ENCODE measurements at regions not wholly inside any gene's neighbourhood (a gene's known extent, or its start where the extent isn't known, plus 50 kb on each side); places are given as distances from the start of the nearest gene placed in this dataset.

DNA sequence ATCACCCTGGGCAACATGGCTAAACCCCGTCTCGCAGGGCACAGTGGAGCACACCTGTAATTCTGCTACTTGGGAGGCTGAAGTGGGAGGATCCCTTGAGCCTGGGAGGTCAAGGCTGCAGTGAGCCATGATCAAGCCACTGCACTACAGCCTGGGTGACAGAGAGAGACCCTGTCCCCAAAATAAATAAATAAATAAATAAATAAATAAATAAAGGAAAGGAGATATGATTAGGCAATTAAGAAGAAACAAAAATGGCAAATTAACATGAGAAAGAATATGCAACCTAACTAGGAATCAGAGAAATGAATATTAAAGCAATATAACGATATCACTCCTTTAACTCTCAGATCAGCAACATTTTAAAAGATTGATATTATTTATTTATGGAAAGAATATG, 92.3 kb downstream of the C1D start (continued):
- TF ChIP-seq, protein P1, sequence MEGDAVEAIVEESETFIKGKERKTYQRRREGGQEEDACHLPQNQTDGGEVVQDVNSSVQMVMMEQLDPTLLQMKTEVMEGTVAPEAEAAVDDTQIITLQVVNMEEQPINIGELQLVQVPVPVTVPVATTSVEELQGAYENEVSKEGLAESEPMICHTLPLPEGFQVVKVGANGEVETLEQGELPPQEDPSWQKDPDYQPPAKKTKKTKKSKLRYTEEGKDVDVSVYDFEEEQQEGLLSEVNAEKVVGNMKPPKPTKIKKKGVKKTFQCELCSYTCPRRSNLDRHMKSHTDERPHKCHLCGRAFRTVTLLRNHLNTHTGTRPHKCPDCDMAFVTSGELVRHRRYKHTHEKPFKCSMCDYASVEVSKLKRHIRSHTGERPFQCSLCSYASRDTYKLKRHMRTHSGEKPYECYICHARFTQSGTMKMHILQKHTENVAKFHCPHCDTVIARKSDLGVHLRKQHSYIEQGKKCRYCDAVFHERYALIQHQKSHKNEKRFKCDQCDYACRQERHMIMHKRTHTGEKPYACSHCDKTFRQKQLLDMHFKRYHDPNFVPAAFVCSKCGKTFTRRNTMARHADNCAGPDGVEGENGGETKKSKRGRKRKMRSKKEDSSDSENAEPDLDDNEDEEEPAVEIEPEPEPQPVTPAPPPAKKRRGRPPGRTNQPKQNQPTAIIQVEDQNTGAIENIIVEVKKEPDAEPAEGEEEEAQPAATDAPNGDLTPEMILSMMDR (conservative IDR thresholded peaks at IDR 0.05; ENCODE audit: low read depth in 2 of 2) = no peak
- TF ChIP-seq NANOG (IDR thresholded peaks at IDR 0.05; ENCODE audit: borderline replicate concordance) (no peak), EZH2 (IDR thresholded peaks at IDR 0.05; ENCODE audit: low read depth, unreplicated experiment) (no peak), ZNF331 (CRISPR knock-in tag; IDR thresholded peaks at IDR 0.05; ENCODE audit: low read depth) (no peak), CREB1 (CRISPR knock-in tag; IDR thresholded peaks at IDR 0.05; ENCODE audit: low read depth) (no peak), ZNF114 (CRISPR knock-in tag; IDR thresholded peaks at IDR 0.05) (no peak), POLR2AphosphoS5 (IDR thresholded peaks at IDR 0.05; ENCODE audit: low read depth) (no peak), JUNB (IDR thresholded peaks at IDR 0.05; ENCODE audit: unreplicated experiment) (no peak)
- TF ChIP-seq, protein P2, sequence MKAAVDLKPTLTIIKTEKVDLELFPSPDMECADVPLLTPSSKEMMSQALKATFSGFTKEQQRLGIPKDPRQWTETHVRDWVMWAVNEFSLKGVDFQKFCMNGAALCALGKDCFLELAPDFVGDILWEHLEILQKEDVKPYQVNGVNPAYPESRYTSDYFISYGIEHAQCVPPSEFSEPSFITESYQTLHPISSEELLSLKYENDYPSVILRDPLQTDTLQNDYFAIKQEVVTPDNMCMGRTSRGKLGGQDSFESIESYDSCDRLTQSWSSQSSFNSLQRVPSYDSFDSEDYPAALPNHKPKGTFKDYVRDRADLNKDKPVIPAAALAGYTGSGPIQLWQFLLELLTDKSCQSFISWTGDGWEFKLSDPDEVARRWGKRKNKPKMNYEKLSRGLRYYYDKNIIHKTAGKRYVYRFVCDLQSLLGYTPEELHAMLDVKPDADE (IDR thresholded peaks at IDR 0.05) = no peak

DNA sequence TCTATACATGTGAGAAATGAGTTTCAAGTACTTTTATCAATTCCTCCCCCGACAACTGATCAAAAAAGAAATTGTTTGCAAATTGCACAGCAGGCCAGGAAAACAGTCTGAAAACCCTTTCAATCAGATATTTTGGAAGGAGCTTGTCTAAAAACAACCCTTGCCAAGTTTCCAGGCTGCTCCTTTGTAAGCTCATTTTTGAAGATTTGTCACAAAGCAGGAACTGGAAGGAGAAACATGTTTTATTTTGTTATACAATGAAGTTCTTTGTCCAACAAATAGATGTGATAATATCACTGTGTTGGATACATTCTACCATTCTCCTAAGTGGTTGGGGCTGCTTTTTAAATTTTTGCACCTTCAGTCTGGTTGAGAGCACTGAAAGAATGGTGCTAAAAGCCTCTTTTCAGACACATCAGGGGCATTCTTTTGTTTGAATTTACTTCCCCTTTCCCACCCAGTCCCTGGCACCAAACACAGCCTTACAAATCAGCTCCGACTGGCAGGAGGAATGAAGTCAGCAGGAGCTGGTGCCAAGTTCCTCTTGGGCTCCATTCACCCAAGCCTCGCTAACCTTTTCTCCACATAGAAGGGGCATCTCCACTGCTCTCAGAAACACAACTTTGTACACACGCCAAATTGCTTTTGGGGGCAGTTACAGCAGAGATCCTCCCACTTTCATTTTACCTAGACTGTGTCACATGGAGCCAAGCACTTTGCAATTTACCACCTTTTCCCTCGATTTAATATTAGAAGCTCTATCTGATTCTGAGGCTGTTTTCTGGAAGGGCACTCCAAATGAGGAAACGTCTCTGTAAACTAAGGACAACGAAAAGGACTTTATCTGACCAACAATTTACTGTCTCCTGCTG, 88.0 kb downstream of the C1D start:
- Mint-ChIP-seq H3K4me1 (no peaks in the 10 kb centered on the region), H3K4me3 (no peak overlapping the region), H3K9me3 (no peaks in the 10 kb centered on the region), H3K27ac (no peak overlapping the region), H3K36me3 (ENCODE audit: low read depth) (no peaks in the 10 kb centered on the region), H3K27me3 (ENCODE audit: insufficient read depth, low read depth, poor library complexity) (no peaks in the 10 kb centered on the region)
- H3K27me3 ChIP-seq (ENCODE audit: insufficient read depth) = no peaks in the 10 kb centered on the region
- no peaks in the 10 kb centered on the region for H3K79me2 ChIP-seq (replicated peaks; ENCODE audit: insufficient read depth)
- no peak overlapping the region for H3K27ac ChIP-seq (ENCODE audit: low read depth)
- no peak overlapping the region for H3K4me2 ChIP-seq
- peak overlapping the region; percentile 43; the same call in 1 of the 2 replicates for H2AFZ ChIP-seq
- H3K4me3 ChIP-seq = no peak overlapping the region
- no peak for ATAC-seq
- no peaks in the 10 kb centered on the region for H3K4me1 ChIP-seq (ENCODE audit: insufficient read depth)
- no peaks in the 10 kb centered on the region for H3F3A ChIP-seq (replicated peaks; ENCODE audit: low read depth)
- H3K36me3 ChIP-seq (ENCODE audit: insufficient read depth) = no peaks in the 10 kb centered on the region; the same call in 1 of the 2 replicates
- no peaks in the 10 kb centered on the region for H4K20me1 ChIP-seq (replicated peaks; ENCODE audit: insufficient read depth)
- TF ChIP-seq ZNF331 (CRISPR knock-in tag; IDR thresholded peaks at IDR 0.05; ENCODE audit: low read depth) (no peak), STAT1 (IDR thresholded peaks at IDR 0.05; ENCODE audit: unreplicated experiment) (no peak), EZH2phosphoT487 (IDR thresholded peaks at IDR 0.05; ENCODE audit: unreplicated experiment) (no peak), POLR2AphosphoS5 (IDR thresholded peaks at IDR 0.05; ENCODE audit: low read depth) (no peak), ZNF114 (CRISPR knock-in tag; IDR thresholded peaks at IDR 0.05) (no peak), JUNB (IDR thresholded peaks at IDR 0.05; ENCODE audit: unreplicated experiment) (no peak), CREB1 (CRISPR knock-in tag; IDR thresholded peaks at IDR 0.05; ENCODE audit: low read depth) (no peak)
- TF ChIP-seq, protein P3, sequence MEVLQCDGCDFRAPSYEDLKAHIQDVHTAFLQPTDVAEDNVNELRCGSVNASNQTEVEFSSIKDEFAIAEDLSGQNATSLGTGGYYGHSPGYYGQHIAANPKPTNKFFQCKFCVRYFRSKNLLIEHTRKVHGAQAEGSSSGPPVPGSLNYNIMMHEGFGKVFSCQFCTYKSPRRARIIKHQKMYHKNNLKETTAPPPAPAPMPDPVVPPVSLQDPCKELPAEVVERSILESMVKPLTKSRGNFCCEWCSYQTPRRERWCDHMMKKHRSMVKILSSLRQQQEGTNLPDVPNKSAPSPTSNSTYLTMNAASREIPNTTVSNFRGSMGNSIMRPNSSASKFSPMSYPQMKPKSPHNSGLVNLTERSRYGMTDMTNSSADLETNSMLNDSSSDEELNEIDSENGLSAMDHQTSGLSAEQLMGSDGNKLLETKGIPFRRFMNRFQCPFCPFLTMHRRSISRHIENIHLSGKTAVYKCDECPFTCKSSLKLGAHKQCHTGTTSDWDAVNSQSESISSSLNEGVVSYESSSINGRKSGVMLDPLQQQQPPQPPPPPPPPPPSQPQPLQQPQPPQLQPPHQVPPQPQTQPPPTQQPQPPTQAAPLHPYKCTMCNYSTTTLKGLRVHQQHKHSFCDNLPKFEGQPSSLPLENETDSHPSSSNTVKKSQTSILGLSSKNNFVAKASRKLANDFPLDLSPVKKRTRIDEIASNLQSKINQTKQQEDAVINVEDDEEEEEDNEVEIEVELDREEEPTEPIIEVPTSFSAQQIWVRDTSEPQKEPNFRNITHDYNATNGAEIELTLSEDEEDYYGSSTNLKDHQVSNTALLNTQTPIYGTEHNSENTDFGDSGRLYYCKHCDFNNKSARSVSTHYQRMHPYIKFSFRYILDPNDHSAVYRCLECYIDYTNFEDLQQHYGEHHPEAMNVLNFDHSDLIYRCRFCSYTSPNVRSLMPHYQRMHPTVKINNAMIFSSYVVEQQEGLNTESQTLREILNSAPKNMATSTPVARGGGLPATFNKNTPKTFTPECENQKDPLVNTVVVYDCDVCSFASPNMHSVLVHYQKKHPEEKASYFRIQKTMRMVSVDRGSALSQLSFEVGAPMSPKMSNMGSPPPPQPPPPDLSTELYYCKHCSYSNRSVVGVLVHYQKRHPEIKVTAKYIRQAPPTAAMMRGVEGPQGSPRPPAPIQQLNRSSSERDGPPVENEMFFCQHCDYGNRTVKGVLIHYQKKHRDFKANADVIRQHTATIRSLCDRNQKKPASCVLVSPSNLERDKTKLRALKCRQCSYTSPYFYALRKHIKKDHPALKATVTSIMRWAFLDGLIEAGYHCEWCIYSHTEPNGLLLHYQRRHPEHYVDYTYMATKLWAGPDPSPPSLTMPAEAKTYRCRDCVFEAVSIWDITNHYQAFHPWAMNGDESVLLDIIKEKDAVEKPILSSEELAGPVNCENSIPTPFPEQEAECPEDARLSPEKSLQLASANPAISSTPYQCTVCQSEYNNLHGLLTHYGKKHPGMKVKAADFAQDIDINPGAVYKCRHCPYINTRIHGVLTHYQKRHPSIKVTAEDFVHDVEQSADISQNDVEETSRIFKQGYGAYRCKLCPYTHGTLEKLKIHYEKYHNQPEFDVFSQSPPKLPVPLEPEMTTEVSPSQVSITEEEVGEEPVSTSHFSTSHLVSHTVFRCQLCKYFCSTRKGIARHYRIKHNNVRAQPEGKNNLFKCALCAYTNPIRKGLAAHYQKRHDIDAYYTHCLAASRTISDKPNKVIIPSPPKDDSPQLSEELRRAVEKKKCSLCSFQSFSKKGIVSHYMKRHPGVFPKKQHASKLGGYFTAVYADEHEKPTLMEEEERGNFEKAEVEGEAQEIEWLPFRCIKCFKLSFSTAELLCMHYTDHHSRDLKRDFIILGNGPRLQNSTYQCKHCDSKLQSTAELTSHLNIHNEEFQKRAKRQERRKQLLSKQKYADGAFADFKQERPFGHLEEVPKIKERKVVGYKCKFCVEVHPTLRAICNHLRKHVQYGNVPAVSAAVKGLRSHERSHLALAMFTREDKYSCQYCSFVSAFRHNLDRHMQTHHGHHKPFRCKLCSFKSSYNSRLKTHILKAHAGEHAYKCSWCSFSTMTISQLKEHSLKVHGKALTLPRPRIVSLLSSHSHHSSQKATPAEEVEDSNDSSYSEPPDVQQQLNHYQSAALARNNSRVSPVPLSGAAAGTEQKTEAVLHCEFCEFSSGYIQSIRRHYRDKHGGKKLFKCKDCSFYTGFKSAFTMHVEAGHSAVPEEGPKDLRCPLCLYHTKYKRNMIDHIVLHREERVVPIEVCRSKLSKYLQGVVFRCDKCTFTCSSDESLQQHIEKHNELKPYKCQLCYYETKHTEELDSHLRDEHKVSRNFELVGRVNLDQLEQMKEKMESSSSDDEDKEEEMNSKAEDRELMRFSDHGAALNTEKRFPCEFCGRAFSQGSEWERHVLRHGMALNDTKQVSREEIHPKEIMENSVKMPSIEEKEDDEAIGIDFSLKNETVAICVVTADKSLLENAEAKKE (CRISPR knock-in tag; IDR thresholded peaks at IDR 0.05) = no peak
- TF ChIP-seq, protein P1 (conservative IDR thresholded peaks at IDR 0.05; ENCODE audit: low read depth in 2 of 2) = no peak
- H3K9me2 ChIP-seq (ENCODE audit: insufficient read depth) = peaks cover 3% of the 10 kb centered on the region; the same call in 1 of the 2 replicates
- no peak for DNase-seq (ENCODE audit: low spot score)
